HFF-Myc (cell line): ENCODE measurements at regions not wholly inside any gene's neighbourhood (a gene's known extent, or its start where the extent isn't known, plus 50 kb on each side); places are given as distances from the start of the nearest gene placed in this dataset.

Source experiments
- DNase-seq: peaks from one replicate; pipeline ENCODE4 v3.0.0-alpha.2; 2011; ENCODE audit warnings: low read depth; ENCODE audit errors: extremely low read depth
- H3K4me3 ChIP-seq: replicated peaks from 2 replicates; pipeline ENCODE4 v1.5.1; 2011; ENCODE audit warnings: low read depth, mild to moderate bottlenecking, control low read depth, low read length
- CTCF ChIP-seq: IDR thresholded peaks from 2 replicates; pipeline ENCODE4 v1.5.1; 2012; ENCODE audit warnings: mild to moderate bottlenecking, low read depth, low read length, control low read depth; ENCODE audit errors: missing control alignments

- no peak overlapping the region for H3K4me3 ChIP-seq
- TF ChIP-seq CTCF: no peak
These were observed 109.9 kb upstream of the NYAP2 start for GRCh38 chr2:225289659-225290058.

GRCh38 chr2:225288986-225289385 is 110.5 kb upstream of the NYAP2 start:
- no peak for TF ChIP-seq CTCF
- DNase-seq: no peak
- H3K4me3 ChIP-seq: no peak overlapping the region

More at GRCh38 chr2:225289659-225290058, 109.9 kb upstream of the NYAP2 start:
- DNase-seq: no peak

GRCh38 chr2:225282858-225283710 is 116.4 kb upstream of the NYAP2 start:
- H3K4me3 ChIP-seq: no peak overlapping the region
- peak; percentile 82 for TF ChIP-seq CTCF
- DNase-seq: no peak

- H3K4me3 ChIP-seq: no peak overlapping the region
- no peak for TF ChIP-seq CTCF
- no peak for DNase-seq
These were observed 123.3 kb upstream of the NYAP2 start for GRCh38 chr2:225276207-225276606.

- DNase-seq: no peak
- TF ChIP-seq CTCF: no peak
- H3K4me3 ChIP-seq: no peak overlapping the region
These were observed 124.1 kb upstream of the NYAP2 start for GRCh38 chr2:225275443-225275842.

- DNase-seq: no peak
- TF ChIP-seq CTCF: no peak
- H3K4me3 ChIP-seq: no peak overlapping the region
These were observed 124.8 kb upstream of the NYAP2 start for GRCh38 chr2:225274751-225275150.
